H9 (cell line): ENCODE measurements at regions not wholly inside any gene's neighbourhood (a gene's known extent, or its start where the extent isn't known, plus 50 kb on each side); places are given as distances from the start of the nearest gene placed in this dataset.

Source experiments
- DNase-seq: peaks from one replicate; pipeline ENCODE4 v3.0.0-alpha.2; 2017
- H2AFZ ChIP-seq: one replicate; pipeline ENCODE4 v1.6.1; 2013; ENCODE audit warnings: mild to moderate bottlenecking, low read length, control low read depth, moderate library complexity
- H2AK5ac ChIP-seq: 2 replicates; pipeline ENCODE4 v1.6.1; 2013; ENCODE audit warnings: low read length, control low read depth, mixed read lengths; ENCODE audit not compliant: insufficient read length
- H2BK120ac ChIP-seq: one replicate; pipeline ENCODE4 v1.6.1; 2013; ENCODE audit warnings: low read depth, mild to moderate bottlenecking, low read length, control low read depth, inconsistent platforms; ENCODE audit not compliant: poor library complexity, severe bottlenecking
- H2BK12ac ChIP-seq: 2 replicates; pipeline ENCODE4 v1.6.1; 2013; ENCODE audit warnings: low read length, control low read depth, mixed read lengths, low read depth; ENCODE audit not compliant: insufficient read length
- H2BK15ac ChIP-seq: 2 replicates; pipeline ENCODE4 v1.6.1; 2013; ENCODE audit warnings: low read depth, low read length, control low read depth
- H2BK20ac ChIP-seq: one replicate; pipeline ENCODE4 v1.6.1; 2013; ENCODE audit warnings: low read depth, mild to moderate bottlenecking, low read length, control low read depth, inconsistent platforms; ENCODE audit not compliant: poor library complexity, severe bottlenecking
- H2BK5ac ChIP-seq: 2 replicates; pipeline ENCODE4 v1.6.1; 2013; ENCODE audit warnings: low read length, control low read depth, mixed read lengths; ENCODE audit not compliant: insufficient read length
- H3K14ac ChIP-seq: 2 replicates; pipeline ENCODE4 v1.6.1; 2013; ENCODE audit warnings: low read length, control low read depth; ENCODE audit not compliant: insufficient read depth
- H3K18ac ChIP-seq: 2 replicates; pipeline ENCODE4 v1.6.1; 2013; ENCODE audit warnings: low read depth, mild to moderate bottlenecking, mixed read lengths, low read length, control low read depth; ENCODE audit not compliant: insufficient read length
- H3K23ac ChIP-seq: 2 replicates; pipeline ENCODE4 v1.6.1; 2013; ENCODE audit warnings: low read length, control low read depth, mixed read lengths, low read depth; ENCODE audit not compliant: insufficient read length
- H3K23me2 ChIP-seq: 2 replicates; pipeline ENCODE4 v1.6.1; 2013; ENCODE audit warnings: low read depth, mild to moderate bottlenecking, mixed read lengths, low read length, control low read depth; ENCODE audit not compliant: insufficient read length, poor library complexity, severe bottlenecking
- H3K27ac ChIP-seq: 2 replicates; pipeline ENCODE4 v1.5.1; 2013; ENCODE audit warnings: low read length, control low read depth, mixed read lengths, low read depth; ENCODE audit not compliant: insufficient read length
- H3K27me3 ChIP-seq: 2 replicates; pipeline ENCODE4 v1.6.1; 2013; ENCODE audit warnings: low read length, control low read depth, inconsistent platforms; ENCODE audit not compliant: insufficient read depth
- H3K4ac ChIP-seq: 2 replicates; pipeline ENCODE4 v1.6.1; 2013; ENCODE audit warnings: low read depth, mild to moderate bottlenecking, control low read depth, inconsistent platforms, low read length, moderate library complexity
- H3K4me1 ChIP-seq: 2 replicates; pipeline ENCODE4 v1.6.1; 2013; ENCODE audit warnings: low read length, control low read depth, inconsistent platforms; ENCODE audit not compliant: insufficient read depth
- H3K4me2 ChIP-seq: 2 replicates; pipeline ENCODE4 v1.6.1; 2013; ENCODE audit warnings: low read length, control low read depth, mixed read lengths; ENCODE audit not compliant: insufficient read length, insufficient read depth
- H3K56ac ChIP-seq: 2 replicates; pipeline ENCODE4 v1.6.1; 2013; ENCODE audit warnings: low read depth, mild to moderate bottlenecking, mixed read lengths, low read length, control low read depth; ENCODE audit not compliant: insufficient read length
- H3K79me1 ChIP-seq: 2 replicates; pipeline ENCODE4 v1.6.1; 2013; ENCODE audit warnings: low read depth, mild to moderate bottlenecking, moderate library complexity, low read length, control low read depth, inconsistent platforms; ENCODE audit not compliant: insufficient read depth, poor library complexity, severe bottlenecking
- H3K79me2 ChIP-seq: 2 replicates; pipeline ENCODE4 v1.6.1; 2013; ENCODE audit warnings: low read length, control low read depth, inconsistent platforms; ENCODE audit not compliant: insufficient read depth
- H3K9ac ChIP-seq: 2 replicates; pipeline ENCODE4 v1.6.1; 2013; ENCODE audit warnings: low read length, control low read depth, mixed read lengths; ENCODE audit not compliant: insufficient read length; ENCODE audit errors: extremely low read depth
- H3K9me3 ChIP-seq: one replicate; pipeline ENCODE4 v1.6.1; 2013; ENCODE audit warnings: low read depth, low read length, inconsistent platforms; ENCODE audit not compliant: control insufficient read depth
- H3T11ph ChIP-seq: one replicate; pipeline ENCODE4 v1.6.1; 2013; ENCODE audit warnings: mild to moderate bottlenecking, low read length, control low read depth, inconsistent platforms
- H4K20me1 ChIP-seq: one replicate; pipeline ENCODE4 v1.6.1; 2013; ENCODE audit not compliant: control insufficient read depth, insufficient read length, insufficient read depth
- H4K5ac ChIP-seq: 2 replicates; pipeline ENCODE4 v1.6.1; 2013; ENCODE audit warnings: low read depth, mild to moderate bottlenecking, mixed read lengths, low read length, control low read depth; ENCODE audit not compliant: insufficient read length
- H4K8ac ChIP-seq: replicated peaks from 2 replicates; pipeline ENCODE4 v1.6.1; 2013; ENCODE audit warnings: low read length, control low read depth, mixed read lengths, low read depth; ENCODE audit not compliant: insufficient read length
- H4K91ac ChIP-seq: 2 replicates; pipeline ENCODE4 v1.6.1; 2013; ENCODE audit warnings: low read depth, mild to moderate bottlenecking, moderate library complexity, mixed read lengths, low read length, control low read depth; ENCODE audit not compliant: insufficient read length
- H3K27ac Mint-ChIP-seq, 3 experiments: 2 replicates in 2 of 3; 3 replicates in 1 of 3; pipeline ENCODE4 v1.8.0; 2020 to 2021; ENCODE audit warnings: mixed read lengths in 3 of 3, mild to moderate bottlenecking in 1 of 3, moderate library complexity in 1 of 3
- H3K27me3 Mint-ChIP-seq: 2 replicates; pipeline ENCODE4 v1.8.0; 2021; ENCODE audit warnings: low read depth, mild to moderate bottlenecking, moderate library complexity, mixed read lengths
- H3K36me3 Mint-ChIP-seq, 3 experiments: 2 replicates in 2 of 3; 3 replicates in 1 of 3; pipeline ENCODE4 v1.8.0; 2020 to 2021; ENCODE audit warnings: low read depth in 3 of 3, mixed read lengths in 3 of 3; ENCODE audit not compliant: insufficient read depth in 1 of 3
- H3K4me1 Mint-ChIP-seq, 2 experiments: 2 replicates each; pipeline ENCODE4 v1.8.0; 2020; ENCODE audit warnings: mixed read lengths in 2 of 2
- H3K4me3 Mint-ChIP-seq, 2 experiments: 2 replicates in 1 of 2; 3 replicates in 1 of 2; pipeline ENCODE4 v1.8.0; 2020 to 2021; ENCODE audit warnings: mild to moderate bottlenecking in 2 of 2, mixed read lengths in 2 of 2, moderate library complexity in 1 of 2
- H3K9me3 Mint-ChIP-seq, 2 experiments: 2 replicates in 1 of 2; 3 replicates in 1 of 2; pipeline ENCODE4 v1.8.0; 2020; ENCODE audit warnings: mild to moderate bottlenecking in 2 of 2, mixed read lengths in 2 of 2, moderate library complexity in 1 of 2
- CTCF ChIP-seq: fragments of 200-600 bp; sonication (generic); conservative IDR thresholded peaks from 3 replicates; pipeline ENCODE4 v1.8.0; 2021; ENCODE audit warnings: antibody characterized with exemption, mild to moderate bottlenecking
- WGBS: extraction: QIAGEN DNeasy Blood & Tissue Kit; methylation state at CpG from one replicate; pipeline ENCODE4 v1.1.7; 2013; ENCODE audit warnings: missing lambda C conversion rate, low lambda C conversion rate, mixed read lengths; ENCODE audit not compliant: insufficient read length; ENCODE audit errors: extremely low coverage; 5-methylcytosine and 5-hydroxymethylcytosine counted together

DNA sequence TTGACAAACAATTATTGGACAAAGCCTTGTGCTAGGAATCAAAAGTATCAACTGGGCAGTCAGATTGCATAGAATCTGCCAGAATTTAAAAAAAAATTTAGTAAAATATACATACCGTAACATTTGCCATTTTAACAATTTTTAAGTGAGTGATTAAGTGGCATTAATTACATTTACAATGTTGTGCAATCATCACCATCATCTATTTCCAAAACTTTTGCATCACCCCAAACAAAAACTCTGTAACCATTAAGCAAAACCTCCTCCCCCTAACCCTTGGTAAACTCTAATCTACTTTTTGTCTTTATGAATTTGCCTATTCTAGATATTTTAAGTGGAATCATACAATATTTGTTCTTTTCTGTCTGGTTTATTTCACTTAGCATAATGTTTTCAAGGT is 182.8 kb downstream of the LMO4 start:
- Histone ChIP-seq H3K4me2 (no peak overlapping the region), H3K79me2 (no peaks in the 10 kb centered on the region), H3K27me3 (no peaks in the 10 kb centered on the region), H2BK5ac (no peak overlapping the region), H3K27ac (no peak overlapping the region), H2BK20ac (no peak overlapping the region), H3K4ac (no peak overlapping the region), H3K23me2 (no peaks in the 10 kb centered on the region), H4K20me1 (no peaks in the 10 kb centered on the region), H2AK5ac (no peak overlapping the region), H3K18ac (no peak overlapping the region), H4K91ac (no peak overlapping the region), H2BK12ac (no peak overlapping the region), H2BK15ac (no peak overlapping the region), H3K23ac (no peak overlapping the region), H3K14ac (no peak overlapping the region), H4K8ac (no peak overlapping the region), H3K9me3 (no peaks in the 10 kb centered on the region), H3K4me1 (no peaks in the 10 kb centered on the region), H2BK120ac (no peak overlapping the region), H3K9ac (no peak overlapping the region), H3T11ph (no peak overlapping the region), H3K56ac (no peak overlapping the region), H2AFZ (no peak overlapping the region), H3K79me1 (no peaks in the 10 kb centered on the region), H4K5ac (no peak overlapping the region)
- Mint-ChIP-seq H3K27me3 (no peaks in the 10 kb centered on the region), H3K4me1 (peaks cover 4 to 10% of the 10 kb centered on the region in 2 experiments), H3K36me3 (no peaks in the 10 kb centered on the region; a peak in 1 of 7 replicates), H3K4me3 (no peak overlapping the region), H3K27ac (no peak overlapping the region), H3K9me3 (no peaks in the 10 kb centered on the region; a peak in 1 of 5 replicates)
- TF ChIP-seq CTCF = no peak
- DNase-seq = no peak
- WGBS = no CpG with 5 or more reads among the region's 1 CpG
